GM12878 (cell line): ENCODE measurements at regions not wholly inside any gene's neighbourhood (a gene's known extent, or its start where the extent isn't known, plus 50 kb on each side); places are given as distances from the start of the nearest gene placed in this dataset.

Experiments
- ATF3 ChIP-seq: IDR thresholded peaks from 2 replicates; pipeline ENCODE4 v1.6.1; 2011; ENCODE audit warnings: low read depth, mild to moderate bottlenecking, low read length, moderate library complexity, borderline replicate concordance; ENCODE audit errors: extremely low read depth
- CEBPB ChIP-seq, 2 experiments: fragments of 150-350 bp in 1 of 2; IDR thresholded peaks; 2 replicates each; pipeline ENCODE4 v1.6.1; 2012 to 2014; ENCODE audit warnings: low read depth in 2 of 2, low read length in 2 of 2, borderline replicate concordance in 1 of 2, inconsistent platforms in 1 of 2
- CTCF ChIP-seq, 3 experiments: IDR thresholded peaks in 2 of 3; conservative IDR thresholded peaks in 1 of 3; 2 replicates each; pipeline ENCODE4 v1.5.1; 2011; ENCODE audit warnings: low read depth in 3 of 3, low read length in 3 of 3, mild to moderate bottlenecking in 3 of 3, control low read depth in 2 of 3, moderate library complexity in 2 of 3, inconsistent platforms in 1 of 3, mixed read lengths in 1 of 3; ENCODE audit not compliant: control insufficient read depth in 2 of 3, insufficient read depth in 1 of 3; ENCODE audit errors: extremely low read depth in 1 of 3
- DPF2 ChIP-seq: fragments of 450-650 bp; IDR thresholded peaks from 2 replicates; pipeline ENCODE4 v1.6.1; 2017; ENCODE audit warnings: mild to moderate bottlenecking
- EP300 ChIP-seq, 2 experiments: fragments of 150-350 bp in 1 of 2; IDR thresholded peaks; 2 replicates each; pipeline ENCODE4 v1.6.1; 2011 to 2012; ENCODE audit warnings: low read depth in 2 of 2, low read length in 2 of 2, borderline replicate concordance in 1 of 2, improper control_type of control experiment in 1 of 2, inconsistent platforms in 1 of 2; ENCODE audit not compliant: control insufficient read depth in 1 of 2
- NR2C2 ChIP-seq: IDR thresholded peaks from 2 replicates; pipeline ENCODE4 v1.6.1; 2011; ENCODE audit warnings: borderline replicate concordance, low read depth; ENCODE audit not compliant: control insufficient read depth, insufficient read length
- POLR2A ChIP-seq: IDR thresholded peaks from 2 replicates; pipeline ENCODE4 v1.6.1; 2011; ENCODE audit warnings: low read depth, mild to moderate bottlenecking, low read length
- POLR2AphosphoS5 ChIP-seq: IDR thresholded peaks from 2 replicates; pipeline ENCODE4 v1.6.1; 2011; ENCODE audit warnings: mild to moderate bottlenecking, low read length, inconsistent platforms
- RCOR1 ChIP-seq: conservative IDR thresholded peaks from 2 replicates; pipeline ENCODE4 v1.6.1; 2012; ENCODE audit warnings: low read depth, low read length, improper control_type of control experiment
- REST ChIP-seq: IDR thresholded peaks from 2 replicates; pipeline ENCODE4 v1.6.1; 2012; ENCODE audit warnings: mild to moderate bottlenecking, low read depth, low read length
- ZBTB40 ChIP-seq: fragments of 450-650 bp; IDR thresholded peaks from 2 replicates; pipeline ENCODE4 v1.6.1; 2016; ENCODE audit warnings: mild to moderate bottlenecking, moderate library complexity, borderline replicate concordance
- ZNF274 ChIP-seq: IDR thresholded peaks from one replicate; pipeline ENCODE4 v1.8.0; 2011; ENCODE audit not compliant: insufficient read length, insufficient read depth

- TF ChIP-seq CTCF (IDR thresholded peaks at IDR 0.05 in 2 of 3, conservative IDR thresholded peaks at IDR 0.05 in 1 of 3; ENCODE audit: control insufficient read depth in 2 of 3, extremely low read depth in 1 of 3, insufficient read depth in 1 of 3, low read depth in 3 of 3, low read length in 3 of 3) (no peak), REST (no peak), EP300 (IDR thresholded peaks at IDR 0.05; ENCODE audit: borderline replicate concordance in 1 of 2, control insufficient read depth in 1 of 2, low read depth in 2 of 2, low read length in 2 of 2) (no peak), ZNF274 (no peak), NR2C2 (no peak), POLR2AphosphoS5 (no peak), POLR2A (no peak), CEBPB (IDR thresholded peaks at IDR 0.05; ENCODE audit: borderline replicate concordance in 1 of 2, low read depth in 2 of 2, low read length in 2 of 2) (no peak), ATF3 (no peak), RCOR1 (no peak), ZBTB40 (no peak), DPF2 (no peak)
Measured at GRCh38 chr11:91694331-91694730, 530.3 kb upstream of the FAT3 start.
